Esophagus muscularis mucosa (tissue), 4 donors: ENCODE measurements at regions not wholly inside any gene's neighbourhood (a gene's known extent, or its start where the extent isn't known, plus 50 kb on each side); places are given as distances from the start of the nearest gene placed in this dataset.

ENCODE experiments used
- DNase-seq: peaks from one replicate; pipeline ENCODE4 v3.0.0-alpha.2; 2017; ENCODE audit errors: extremely low spot score
- H3K27ac ChIP-seq, 4 donors: fragments of 200-600 bp; sonication (generic); replicated peaks in 1 of 4; 1 replicate in 3 of 4; 2 replicates in 1 of 4; pipeline ENCODE4 v1.5.1; 2016 to 2019; ENCODE audit warnings: mild to moderate bottlenecking in 1 of 4
- H3K27me3 ChIP-seq, 4 donors: fragments of 200-600 bp; sonication (generic); one replicate each; pipeline versions ENCODE4 v1.5.1 to v1.6.0; 2016 to 2019
- H3K36me3 ChIP-seq, 4 donors: fragments of 200-600 bp; sonication (generic); one replicate each; pipeline ENCODE4 v1.5.1; 2016 to 2019
- H3K4me1 ChIP-seq, 4 donors: fragments of 200-600 bp; sonication (generic); one replicate each; pipeline ENCODE4 v1.5.1; 2016 to 2019
- H3K4me3 ChIP-seq, 4 donors: fragments of 200-600 bp; sonication (generic); 1 replicate in 2 of 4; 2 replicates in 2 of 4; pipeline ENCODE4 v1.5.1; 2016 to 2019; ENCODE audit warnings: mild to moderate bottlenecking in 4 of 4, moderate library complexity in 1 of 4
- H3K9me3 ChIP-seq, 4 donors: fragments of 200-600 bp; sonication (generic); 1 replicate in 3 of 4; 2 replicates in 1 of 4; pipeline ENCODE4 v1.5.1; 2016 to 2019
- EP300 ChIP-seq: sonication (generic); formaldehyde crosslinking; IDR thresholded peaks from one replicate; pipeline ENCODE4 v1.6.1; 2017; ENCODE audit warnings: antibody characterized with exemption
- POLR2A ChIP-seq: fragments of 450-650 bp; IDR thresholded peaks from one replicate; pipeline ENCODE4 v1.6.1; 2017; ENCODE audit warnings: antibody characterized with exemption, moderate library complexity, mild to moderate bottlenecking, low read depth
- POLR2AphosphoS5 ChIP-seq, 2 donors: sonication (generic); formaldehyde crosslinking; IDR thresholded peaks; one replicate each; pipeline ENCODE4 v1.6.1; 2017; ENCODE audit warnings: antibody characterized with exemption in 2 of 2
- WGBS: methylation state at CpG from one replicate; pipeline ENCODE4 v1.1.5; 2018; 5-methylcytosine and 5-hydroxymethylcytosine counted together
- intact Hi-C: fragments of 100-400 bp; cut with DNase I; formaldehyde crosslinking; loops from one replicate; pipeline ENCODE4 v1.15.1; 2023
- TF ChIP-seq, protein P1 (sequence below), 3 experiments: fragments of 200-600 bp in 2 of 3; fragments of 450-650 bp in 1 of 3; sonication (generic) in 2 of 3; IDR thresholded peaks; one replicate each; pipeline ENCODE4 v1.5.1; 2017 to 2019; ENCODE audit warnings: antibody characterized with exemption in 3 of 3, mild to moderate bottlenecking in 2 of 3, moderate library complexity in 1 of 3

DNA sequence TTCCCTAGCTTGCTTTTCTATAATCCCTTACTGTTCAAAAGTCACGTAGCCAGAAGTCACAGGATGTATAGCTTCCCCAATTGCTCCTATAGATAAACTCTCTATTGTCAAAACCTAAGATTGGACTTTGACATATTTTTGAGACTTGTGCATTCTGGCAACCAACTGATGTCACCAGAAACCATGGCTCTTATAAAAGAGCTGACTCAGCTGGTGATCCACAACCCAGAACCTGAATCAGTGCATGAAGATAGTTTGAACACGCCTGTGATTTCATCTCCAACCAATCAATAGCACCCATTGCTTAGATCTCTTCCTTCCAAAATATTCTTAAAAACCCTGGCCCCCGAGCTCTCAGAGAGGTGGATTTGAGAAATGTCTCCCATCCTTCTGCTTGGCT, 639.9 kb upstream of the PIK3C3 start:
- no peak for DNase-seq
- no peaks in the 10 kb centered on the region for H3K27me3 ChIP-seq
- intact Hi-C loops = no loop called here
- H3K27ac ChIP-seq = no peak overlapping the region
- TF ChIP-seq, protein P1, sequence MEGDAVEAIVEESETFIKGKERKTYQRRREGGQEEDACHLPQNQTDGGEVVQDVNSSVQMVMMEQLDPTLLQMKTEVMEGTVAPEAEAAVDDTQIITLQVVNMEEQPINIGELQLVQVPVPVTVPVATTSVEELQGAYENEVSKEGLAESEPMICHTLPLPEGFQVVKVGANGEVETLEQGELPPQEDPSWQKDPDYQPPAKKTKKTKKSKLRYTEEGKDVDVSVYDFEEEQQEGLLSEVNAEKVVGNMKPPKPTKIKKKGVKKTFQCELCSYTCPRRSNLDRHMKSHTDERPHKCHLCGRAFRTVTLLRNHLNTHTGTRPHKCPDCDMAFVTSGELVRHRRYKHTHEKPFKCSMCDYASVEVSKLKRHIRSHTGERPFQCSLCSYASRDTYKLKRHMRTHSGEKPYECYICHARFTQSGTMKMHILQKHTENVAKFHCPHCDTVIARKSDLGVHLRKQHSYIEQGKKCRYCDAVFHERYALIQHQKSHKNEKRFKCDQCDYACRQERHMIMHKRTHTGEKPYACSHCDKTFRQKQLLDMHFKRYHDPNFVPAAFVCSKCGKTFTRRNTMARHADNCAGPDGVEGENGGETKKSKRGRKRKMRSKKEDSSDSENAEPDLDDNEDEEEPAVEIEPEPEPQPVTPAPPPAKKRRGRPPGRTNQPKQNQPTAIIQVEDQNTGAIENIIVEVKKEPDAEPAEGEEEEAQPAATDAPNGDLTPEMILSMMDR (IDR thresholded peaks at IDR 0.05) = no peak
- TF ChIP-seq POLR2AphosphoS5 (IDR thresholded peaks at IDR 0.05) = no peak
- WGBS = 79% methylated on average over 3 of the region's 3 CpGs
- no peak overlapping the region for H3K4me3 ChIP-seq
- no peaks in the 10 kb centered on the region for H3K36me3 ChIP-seq
- no peaks in the 10 kb centered on the region for H3K4me1 ChIP-seq
- peaks cover 0 to 4% (median 0%) of the 10 kb centered on the region in 4 donors for H3K9me3 ChIP-seq

DNA sequence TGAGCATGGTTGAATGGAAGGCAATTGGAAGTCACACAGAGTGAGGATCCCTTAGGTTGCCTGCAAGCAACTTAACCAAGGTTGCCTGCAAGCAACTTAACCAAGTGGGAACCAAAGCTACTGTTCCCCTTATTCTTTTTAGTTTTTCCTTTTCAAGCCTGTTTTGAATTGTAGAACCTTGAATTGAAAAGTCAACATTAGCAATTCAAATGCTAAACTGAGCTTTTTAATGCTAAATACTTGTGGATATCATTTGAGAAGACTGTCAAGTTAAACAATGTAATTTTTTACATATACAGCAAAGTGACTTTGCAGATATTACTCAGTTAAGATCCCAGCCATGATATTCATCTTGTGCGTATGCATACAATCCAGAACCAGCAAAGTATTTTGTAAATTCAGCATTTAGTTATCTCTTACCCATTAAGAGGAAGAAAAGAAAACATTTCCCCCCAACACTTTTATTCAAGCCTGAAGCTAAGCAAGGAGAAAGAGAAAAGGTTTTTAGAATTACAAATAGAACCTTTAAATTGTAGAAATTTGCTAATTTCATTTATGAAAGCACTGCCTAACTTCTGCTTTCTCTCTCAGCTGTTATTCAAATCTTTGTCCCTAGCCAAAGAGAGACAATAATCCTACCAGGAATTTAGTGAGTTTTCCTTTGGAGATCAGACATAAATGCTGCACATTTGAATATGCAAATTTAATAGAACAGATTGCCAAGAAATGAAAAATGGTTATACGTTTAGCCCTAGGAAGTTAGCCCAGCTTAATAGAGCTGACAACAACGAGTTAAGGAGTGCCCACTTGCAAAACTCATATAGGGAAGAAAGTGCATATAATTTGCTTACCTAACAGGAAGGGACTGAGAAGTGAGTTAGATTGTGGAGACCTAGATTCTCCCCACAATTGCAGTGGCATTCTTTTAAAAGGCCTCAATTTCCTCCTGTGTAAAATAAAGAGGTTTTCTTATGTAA, 643.2 kb upstream of the PIK3C3 start:
- H3K27me3 ChIP-seq = no peaks in the 10 kb centered on the region
- WGBS = 64% methylated on average over 3 of the region's 3 CpGs
- H3K9me3 ChIP-seq = peaks cover 0 to 4% (median 0%) of the 10 kb centered on the region in 4 donors
- intact Hi-C loops = no loop called here
- no peak for TF ChIP-seq POLR2AphosphoS5 (IDR thresholded peaks at IDR 0.05)
- TF ChIP-seq EP300 = no peak
- TF ChIP-seq, protein P1 (IDR thresholded peaks at IDR 0.05) = no peak
- TF ChIP-seq POLR2A = no peak
- H3K36me3 ChIP-seq = no peaks in the 10 kb centered on the region
- H3K4me3 ChIP-seq = no peak overlapping the region
- no peak for DNase-seq
- no peaks in the 10 kb centered on the region for H3K4me1 ChIP-seq
- no peak overlapping the region for H3K27ac ChIP-seq

DNA sequence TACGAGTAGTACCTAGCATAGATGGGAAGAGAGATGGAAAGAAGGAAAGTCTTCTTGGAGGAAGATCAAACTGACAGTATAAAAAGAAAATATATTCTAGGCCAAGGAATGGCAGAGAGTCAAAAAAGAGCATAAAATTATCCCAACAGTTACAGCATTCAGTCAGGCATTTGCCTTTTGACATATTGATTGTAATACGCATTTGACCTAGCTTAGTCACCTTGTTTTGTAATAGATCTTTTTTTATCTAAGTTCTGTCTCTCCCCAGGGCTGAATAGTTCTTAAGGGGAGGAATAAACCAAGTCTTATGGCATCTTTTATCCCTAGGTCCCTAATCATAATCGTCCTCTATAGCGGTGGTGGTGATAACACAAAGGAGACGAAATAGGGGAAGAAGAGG, 657.3 kb upstream of the PIK3C3 start:
- TF ChIP-seq, protein P1 (IDR thresholded peaks at IDR 0.05) = no peak
- TF ChIP-seq POLR2AphosphoS5 (IDR thresholded peaks at IDR 0.05) = no peak
- H3K27ac ChIP-seq = no peak overlapping the region
- H3K4me1 ChIP-seq = no peaks in the 10 kb centered on the region
- no peak overlapping the region for H3K4me3 ChIP-seq
- intact Hi-C loops = no loop called here
- no peaks in the 10 kb centered on the region for H3K27me3 ChIP-seq
- DNase-seq = no peak
- H3K36me3 ChIP-seq = no peaks in the 10 kb centered on the region
- no peaks in the 10 kb centered on the region for H3K9me3 ChIP-seq
- WGBS = 91% methylated on average over 5 of the region's 5 CpGs

- no peak for DNase-seq
- 83% methylated on average over 6 of the region's 6 CpGs for WGBS
- intact Hi-C loops = no loop called here
- peaks cover 0 to 10% (median 9%) of the 10 kb centered on the region in 4 donors for H3K4me1 ChIP-seq
- H3K27ac ChIP-seq = no peak overlapping the region
- TF ChIP-seq, protein P1 (IDR thresholded peaks at IDR 0.05) = no peak
- no peak for TF ChIP-seq POLR2A
- no peak for TF ChIP-seq EP300
- no peak for TF ChIP-seq POLR2AphosphoS5 (IDR thresholded peaks at IDR 0.05)
- H3K27me3 ChIP-seq = no peaks in the 10 kb centered on the region
- no peaks in the 10 kb centered on the region for H3K36me3 ChIP-seq
- H3K4me3 ChIP-seq = no peak overlapping the region
- no peaks in the 10 kb centered on the region for H3K9me3 ChIP-seq
Observed at GRCh38 chr18:41269294-41269693, 685.7 kb upstream of the PIK3C3 start.

GRCh38 chr18:41268271-41268670, 686.8 kb upstream of the PIK3C3 start:
- no peaks in the 10 kb centered on the region for H3K9me3 ChIP-seq
- no peak for DNase-seq
- peaks cover 0 to 10% (median 9%) of the 10 kb centered on the region in 4 donors for H3K4me1 ChIP-seq
- TF ChIP-seq POLR2A = no peak
- TF ChIP-seq POLR2AphosphoS5 (IDR thresholded peaks at IDR 0.05) = no peak
- no peak for TF ChIP-seq EP300
- TF ChIP-seq, protein P1 (IDR thresholded peaks at IDR 0.05) = no peak
- no peaks in the 10 kb centered on the region for H3K27me3 ChIP-seq
- no peak overlapping the region for H3K27ac ChIP-seq
- intact Hi-C loops = no loop called here
- H3K4me3 ChIP-seq = no peak overlapping the region
- H3K36me3 ChIP-seq = no peaks in the 10 kb centered on the region
- WGBS = 87% methylated on average over 2 of the region's 2 CpGs
